ENCODE measurements at regions not wholly inside any gene's neighbourhood (a gene's known extent, or its start where the extent isn't known, plus 50 kb on each side); places are given as distances from the start of the nearest gene placed in this dataset.
"Not testable (repeated sequence)": the region's sequence is repeated elsewhere in the genome, so short reads cannot be mapped to it uniquely, and the experiment has no call there.

GRCh38 chr17:21493993-21494392 is 117.8 kb downstream of the KCNJ12 start:
- H3K4me1 Mint-ChIP-seq = no peaks in the 10 kb centered on the region
- DNase-seq (no peak), ATAC-seq (ENCODE audit: low read depth) (no peak)
- no peak overlapping the region for H3K27ac Mint-ChIP-seq
- no peak overlapping the region for H3K4me3 Mint-ChIP-seq
- no peaks in the 10 kb centered on the region for H3K9me3 Mint-ChIP-seq
- no peak for TF ChIP-seq CTCF (IDR thresholded peaks at IDR 0.05)
- H3K27me3 Mint-ChIP-seq = peaks cover 12% of the 10 kb centered on the region
- H3K36me3 Mint-ChIP-seq (ENCODE audit: low read depth) = no peaks in the 10 kb centered on the region
- ChIA-PET POLR2A (no interaction called here), CTCF (no interaction called here)
- intact Hi-C loops (cut with micrococcal nuclease) = no loop called here

GRCh38 chr17:21495281-21495680 is 119.1 kb downstream of the KCNJ12 start:
- no peak for ATAC-seq (ENCODE audit: low read depth)
- Mint-ChIP-seq H3K4me1 (no peaks in the 10 kb centered on the region), H3K36me3 (ENCODE audit: low read depth) (no peaks in the 10 kb centered on the region), H3K27ac (no peak overlapping the region), H3K4me3 (no peak overlapping the region), H3K27me3 (peaks cover 19% of the 10 kb centered on the region), H3K9me3 (no peaks in the 10 kb centered on the region)
- CTCF ChIA-PET = no interaction called here
- POLR2A ChIA-PET = no interaction called here
- intact Hi-C loops (cut with micrococcal nuclease) = no loop called here
- no peak for DNase-seq
- no peak for TF ChIP-seq CTCF (IDR thresholded peaks at IDR 0.05)

- ChIA-PET POLR2A (no interaction called here), CTCF (no interaction called here)
- Mint-ChIP-seq H3K4me3 (no peak overlapping the region), H3K9me3 (no peaks in the 10 kb centered on the region), H3K27ac (no peak overlapping the region), H3K27me3 (peaks cover 23% of the 10 kb centered on the region), H3K36me3 (ENCODE audit: low read depth) (no peaks in the 10 kb centered on the region), H3K4me1 (no peaks in the 10 kb centered on the region)
- DNase-seq (no peak), ATAC-seq (ENCODE audit: low read depth) (no peak)
- intact Hi-C loops (cut with micrococcal nuclease) = loop anchor here (10.0 kb wide), 1 partner anchor 185 kb away; no protein-coding TSS in a partner anchor
- no peak for TF ChIP-seq CTCF (IDR thresholded peaks at IDR 0.05)
Measured at GRCh38 chr17:21500064-21500463, 123.9 kb downstream of the KCNJ12 start.

- CTCF ChIA-PET; DNase-seq; ATAC-seq (ENCODE audit: low read depth); H3K4me3 Mint-ChIP-seq; H3K9me3 Mint-ChIP-seq; H3K27ac Mint-ChIP-seq; POLR2A ChIA-PET; H3K36me3 Mint-ChIP-seq (ENCODE audit: low read depth); H3K4me1 Mint-ChIP-seq: not testable (repeated sequence)
- intact Hi-C loops (cut with micrococcal nuclease) = loop anchor here (10.0 kb wide), 1 partner anchor 187 kb away; no protein-coding TSS in a partner anchor
- H3K27me3 Mint-ChIP-seq = peaks cover 24% of the 10 kb centered on the region
Measured at GRCh38 chr17:21501927-21502700, 126.0 kb downstream of the KCNJ12 start.

- POLR2A ChIA-PET = no interaction called here
- no peak for ATAC-seq (ENCODE audit: low read depth)
Measured at GRCh38 chr17:21505819-21506815, 130.0 kb downstream of the KCNJ12 start.

GRCh38 chr17:21507806-21508205 is 131.6 kb downstream of the KCNJ12 start:
- DNase-seq; H3K9me3 Mint-ChIP-seq; H3K27ac Mint-ChIP-seq; CTCF ChIA-PET; H3K4me3 Mint-ChIP-seq; H3K36me3 Mint-ChIP-seq (ENCODE audit: low read depth); POLR2A ChIA-PET; ATAC-seq (ENCODE audit: low read depth): not testable (repeated sequence)
- Mint-ChIP-seq H3K27me3 (peaks cover 21% of the 10 kb centered on the region), H3K4me1 (peaks cover 26% of the 10 kb centered on the region)
- intact Hi-C loops (cut with micrococcal nuclease) = loop anchor here (10.0 kb wide), 1 partner anchor 193 kb away; no protein-coding TSS in a partner anchor

More at GRCh38 chr17:21505819-21506815, 130.0 kb downstream of the KCNJ12 start:
- no peak overlapping the region for H3K27ac Mint-ChIP-seq
- CTCF ChIA-PET = no interaction called here
- no peak overlapping the region for H3K4me3 Mint-ChIP-seq
- no peaks in the 10 kb centered on the region for H3K9me3 Mint-ChIP-seq
- H3K27me3 Mint-ChIP-seq = peaks cover 21% of the 10 kb centered on the region
- peaks cover 16% of the 10 kb centered on the region for H3K4me1 Mint-ChIP-seq
- H3K36me3 Mint-ChIP-seq (ENCODE audit: low read depth) = no peaks in the 10 kb centered on the region
- intact Hi-C loops (cut with micrococcal nuclease) = loop anchor here (10.0 kb wide), 1 partner anchor 191 kb away; no protein-coding TSS in a partner anchor
- TF ChIP-seq CTCF (IDR thresholded peaks at IDR 0.05) = no peak
- DNase-seq = no peak

Measured in activated B cell treated with CpG ODN at 0.5 μM for 24 hours (primary cell).